ENCODE measurements at regions not wholly inside any gene's neighbourhood (a gene's known extent, or its start where the extent isn't known, plus 50 kb on each side); places are given as distances from the start of the nearest gene placed in this dataset.

GRCh38 chr5:88540471-88541115 is 271.9 kb upstream of the TMEM161B start:
- no peak for DNase-seq

- no peak for DNase-seq
Observed at GRCh38 chr5:88539693-88540365, 271.2 kb upstream of the TMEM161B start.

DNA sequence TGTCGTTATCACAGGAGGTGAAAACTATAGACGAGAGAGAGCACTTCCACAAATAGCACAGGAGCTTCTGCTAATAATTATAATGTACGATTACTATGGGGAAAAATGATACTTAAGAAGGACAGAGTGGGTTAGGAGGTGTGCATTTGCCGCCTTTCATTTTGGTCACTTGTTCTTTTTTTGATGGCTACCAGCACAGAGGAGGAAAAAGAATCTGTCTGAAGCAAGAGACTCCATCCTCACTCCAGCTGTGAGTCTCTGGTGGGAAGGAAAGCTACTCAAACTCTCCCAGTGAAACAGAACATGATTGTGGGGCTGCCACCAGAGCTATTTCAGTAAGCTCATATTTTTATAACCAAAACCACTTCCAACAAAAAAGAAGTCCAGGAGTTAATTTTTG is 270.4 kb upstream of the TMEM161B start:
- DNase-seq = no peak

- no peak for DNase-seq
Observed at GRCh38 chr5:88536146-88536545, 267.5 kb upstream of the TMEM161B start.

GRCh38 chr5:88524941-88525340 is 256.3 kb upstream of the TMEM161B start:
- no peak for DNase-seq

- DNase-seq = no peak
Observed at GRCh38 chr5:88519066-88519465, 250.4 kb upstream of the TMEM161B start.

GRCh38 chr5:88518131-88519016 is 249.7 kb upstream of the TMEM161B start:
- DNase-seq = no peak

- DNase-seq = no peak
Observed at GRCh38 chr5:88515881-88516819, 247.5 kb upstream of the TMEM161B start.

GRCh38 chr5:88515068-88515467 is 246.4 kb upstream of the TMEM161B start:
- no peak for DNase-seq

DNA sequence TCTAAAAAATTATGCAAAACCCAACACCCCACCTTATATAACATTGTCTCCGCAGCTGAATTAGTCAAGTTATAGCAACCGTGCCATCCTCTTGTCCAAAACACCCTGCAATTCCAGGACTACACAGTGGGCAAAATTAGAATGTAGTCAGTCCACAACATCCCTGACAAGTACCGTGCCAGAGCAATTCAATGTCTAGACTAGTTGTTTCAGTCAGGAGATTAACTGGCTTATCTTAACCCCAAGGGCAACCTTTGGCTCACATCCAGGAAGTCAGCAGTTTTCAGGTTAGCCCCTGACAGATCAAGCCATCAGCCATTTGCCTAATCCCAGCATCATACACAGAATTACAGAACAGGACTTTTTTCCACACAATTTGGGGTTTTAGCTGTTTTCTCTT is 240.8 kb upstream of the TMEM161B start:
- no peak for DNase-seq

- no peak for DNase-seq
Observed at GRCh38 chr5:88507261-88507660, 238.6 kb upstream of the TMEM161B start.

- DNase-seq = no peak
Observed at GRCh38 chr5:88503406-88503805, 234.8 kb upstream of the TMEM161B start.

DNA sequence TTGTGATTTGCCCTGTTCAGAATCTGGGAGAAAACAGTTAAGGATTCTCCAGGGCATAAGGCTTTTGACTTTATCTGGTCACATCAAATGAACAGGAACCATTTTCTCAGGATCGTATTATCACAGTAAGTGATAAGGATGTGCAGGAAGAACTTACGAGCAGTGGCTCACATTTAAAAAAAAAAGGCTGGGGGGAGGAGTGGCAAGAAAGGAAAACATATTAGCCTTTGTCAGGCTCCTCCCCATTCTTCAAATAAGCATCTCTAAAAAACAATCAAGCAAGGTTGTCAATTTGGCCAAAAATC is 234.3 kb upstream of the TMEM161B start:
- DNase-seq = no peak

DNA sequence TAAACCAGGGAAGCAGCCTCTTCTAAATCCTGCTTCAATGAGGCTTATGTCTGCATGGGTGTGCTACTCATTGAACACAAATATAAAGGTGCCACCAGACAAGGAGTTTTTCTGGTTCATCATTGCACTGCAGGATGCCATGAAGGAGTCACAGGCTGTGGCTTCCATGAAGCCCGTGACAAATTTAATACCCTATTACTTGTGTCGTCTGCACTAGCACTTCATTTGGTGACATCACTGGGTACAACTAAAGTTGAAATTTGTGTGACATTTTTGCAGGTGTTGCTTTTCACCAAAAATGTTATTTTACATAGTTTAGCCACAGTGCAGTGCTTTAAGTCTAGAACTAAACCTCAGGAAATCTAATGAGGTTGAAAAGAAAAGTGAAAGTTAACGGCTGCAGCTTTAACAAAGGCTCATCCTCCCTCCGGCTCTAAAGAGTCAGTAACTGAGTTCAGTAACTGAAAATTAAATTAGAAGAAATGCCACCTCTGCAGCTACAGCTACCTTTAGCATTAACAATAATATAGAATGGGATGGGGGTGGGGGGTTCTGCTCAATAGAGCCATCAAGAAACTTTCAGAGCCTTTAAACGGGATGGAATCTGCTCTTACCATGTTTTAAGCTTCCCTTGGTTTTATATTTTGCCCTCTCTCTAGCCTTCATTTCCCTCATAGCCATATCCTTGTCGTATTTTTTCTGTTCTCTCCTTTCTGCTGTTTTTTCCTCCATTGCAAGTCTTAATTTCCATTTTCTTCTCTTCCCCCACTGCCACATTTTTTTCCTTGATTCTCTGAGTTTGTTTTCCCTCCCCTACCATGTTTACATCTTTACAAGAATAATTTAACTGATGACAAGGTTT is 233.8 kb upstream of the TMEM161B start:
- peak; percentile 0 for DNase-seq

DNA sequence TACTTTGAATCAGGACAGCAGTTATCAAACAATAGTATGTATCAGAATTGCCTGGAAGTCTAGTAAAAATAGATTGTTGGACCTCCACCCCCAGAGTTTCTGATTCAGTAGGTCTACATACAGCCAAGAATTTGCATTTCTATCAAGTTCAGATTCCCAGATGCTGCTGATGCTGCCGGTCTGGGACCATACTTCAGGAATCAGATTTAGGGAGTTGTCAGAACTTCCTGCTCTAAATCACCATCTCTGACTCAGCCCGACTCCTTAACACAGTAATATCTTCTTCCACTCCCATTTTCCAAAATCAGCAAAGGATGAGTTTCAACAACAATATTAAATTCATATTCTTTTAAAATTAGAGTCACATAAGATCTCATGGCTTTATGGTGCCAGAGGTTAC is 227.2 kb upstream of the TMEM161B start:
- no peak for DNase-seq

DNA sequence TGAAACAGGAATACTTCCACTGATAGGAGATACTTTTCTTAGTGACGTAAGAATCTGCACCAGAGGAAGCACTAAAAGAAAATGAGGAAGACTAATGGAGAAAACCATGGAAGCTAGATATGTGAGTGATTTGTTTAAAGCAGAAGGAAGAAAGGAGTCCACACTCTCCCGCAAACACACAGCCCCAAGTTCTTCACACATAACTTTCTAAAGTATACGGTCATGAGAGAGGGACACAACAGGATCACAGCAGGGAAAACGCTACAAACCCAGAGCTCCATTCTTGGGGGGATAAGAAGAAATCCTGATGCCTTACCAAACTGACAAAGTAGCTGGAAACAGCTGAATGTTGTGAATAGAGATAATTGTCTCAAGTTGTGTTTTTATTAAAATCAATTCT is 222.2 kb upstream of the TMEM161B start:
- DNase-seq = no peak

GRCh38 chr5:88489364-88489763 is 220.7 kb upstream of the TMEM161B start:
- no peak for DNase-seq

DNA sequence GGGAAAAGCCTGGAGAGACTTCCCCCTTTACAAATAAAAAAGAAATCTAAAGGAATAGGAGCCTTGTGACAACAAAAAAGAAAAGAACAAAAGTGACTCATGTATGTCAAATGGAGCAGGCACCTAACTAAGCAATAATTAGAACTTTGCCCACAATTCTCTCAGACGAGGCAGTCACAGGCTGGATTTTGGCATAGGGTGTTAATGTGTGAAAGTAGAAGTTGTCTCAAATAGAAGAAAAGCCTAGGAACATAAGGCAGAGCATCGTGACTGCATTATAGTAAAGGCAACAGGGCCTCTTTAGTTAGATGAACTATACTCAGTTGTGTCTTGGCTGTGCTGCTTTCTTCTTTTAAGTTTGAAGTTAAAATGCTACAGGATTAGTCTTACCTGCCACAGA is 219.9 kb upstream of the TMEM161B start:
- DNase-seq = no peak

DNA sequence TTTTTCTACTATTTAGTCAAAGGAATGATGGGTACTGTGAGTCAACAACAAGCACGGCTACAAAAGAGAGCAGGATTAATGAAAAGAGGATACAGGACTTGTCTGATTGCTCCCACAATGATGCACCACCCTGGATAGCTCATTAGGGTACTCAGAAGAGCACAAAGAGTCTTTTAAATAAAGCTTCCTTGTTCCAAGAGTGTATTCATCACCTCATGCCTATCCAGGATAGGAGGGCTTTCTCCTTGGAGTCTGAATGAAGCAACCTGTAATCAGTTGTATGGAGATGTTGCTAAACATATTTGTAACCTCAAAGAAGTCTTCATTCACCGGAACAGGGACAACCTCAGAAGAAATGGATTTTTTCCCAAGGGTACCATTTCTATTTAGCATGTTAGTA is 219.5 kb upstream of the TMEM161B start:
- no peak for DNase-seq

DNA sequence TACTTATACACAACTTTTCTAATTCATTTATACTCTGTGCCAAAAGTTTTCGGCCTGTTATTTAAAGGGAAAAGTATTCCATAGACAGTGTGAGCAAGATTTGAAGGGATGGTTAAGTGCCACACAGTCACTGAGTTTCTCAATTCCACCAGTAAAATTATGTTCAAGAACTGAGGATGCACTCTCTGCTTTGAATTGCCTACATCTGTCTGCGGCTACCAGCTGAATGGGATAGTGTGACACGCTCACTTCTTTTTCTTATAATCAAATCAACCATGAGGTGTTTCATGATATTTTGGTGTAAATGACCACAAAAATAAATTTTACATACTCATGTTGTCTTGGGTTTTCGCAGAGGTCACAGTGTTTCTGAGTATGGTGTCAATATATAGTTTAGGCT is 218.4 kb upstream of the TMEM161B start:
- DNase-seq = no peak

GRCh38 chr5:88486431-88486830 is 217.8 kb upstream of the TMEM161B start:
- DNase-seq = no peak

DNA sequence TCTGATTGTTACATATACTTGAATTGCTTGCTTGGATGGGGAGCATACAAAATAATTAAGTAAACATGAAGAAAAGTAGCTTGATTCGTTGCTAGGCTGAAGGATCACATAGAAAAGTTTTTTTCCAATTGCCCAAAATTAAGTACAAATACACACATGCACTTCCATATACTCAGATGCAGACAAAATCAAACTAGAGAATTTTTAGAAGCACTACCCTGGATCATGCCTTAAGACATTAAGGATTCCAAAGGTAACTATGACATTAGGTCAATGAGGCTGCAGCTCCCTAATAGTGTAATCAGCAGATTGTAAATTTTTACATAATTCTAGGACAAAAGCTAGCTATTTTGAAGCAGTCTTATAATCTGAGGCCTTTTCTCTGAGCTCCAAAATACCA is 216.9 kb upstream of the TMEM161B start:
- no peak for DNase-seq

Measured in inflammatory macrophage treated with lipopolysaccharide for 4 hours (primary cell).